ENCODE measurements at regions not wholly inside any gene's neighbourhood (a gene's known extent, or its start where the extent isn't known, plus 50 kb on each side); places are given as distances from the start of the nearest gene placed in this dataset.

DNA sequence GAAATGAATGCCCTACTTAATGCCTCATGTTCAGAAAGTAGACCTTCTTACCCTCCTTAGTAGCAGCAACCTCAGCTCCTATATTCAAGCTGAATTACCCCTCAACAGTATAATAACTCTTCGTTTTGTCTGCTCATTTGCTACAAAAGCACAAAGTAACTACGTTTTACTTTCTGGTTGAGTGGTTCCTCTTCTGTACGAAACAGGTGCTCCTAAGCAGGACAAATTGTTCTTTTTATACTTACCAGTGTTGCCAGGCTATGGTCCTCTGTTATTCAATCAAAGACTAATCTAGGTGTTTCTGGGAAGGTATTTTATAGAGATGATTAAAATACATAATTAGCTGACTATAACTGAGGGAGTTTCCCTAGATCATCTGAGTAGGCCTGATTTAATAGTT, 484.2 kb upstream of the ADAMTS5 start:
- Histone ChIP-seq H3K9me3 (no peaks in the 10 kb centered on the region), H3K36me3 (no peaks in the 10 kb centered on the region), H3K4me3 (no peak overlapping the region), H3K27ac (no peak overlapping the region), H3K4me1 (no peaks in the 10 kb centered on the region), H3K27me3 (no peaks in the 10 kb centered on the region)
- intact Hi-C loops (cut with DNase I; ENCODE audit: low total_unique reads): no loop called here
- DNase-seq: no peak
- TF ChIP-seq, protein P1, sequence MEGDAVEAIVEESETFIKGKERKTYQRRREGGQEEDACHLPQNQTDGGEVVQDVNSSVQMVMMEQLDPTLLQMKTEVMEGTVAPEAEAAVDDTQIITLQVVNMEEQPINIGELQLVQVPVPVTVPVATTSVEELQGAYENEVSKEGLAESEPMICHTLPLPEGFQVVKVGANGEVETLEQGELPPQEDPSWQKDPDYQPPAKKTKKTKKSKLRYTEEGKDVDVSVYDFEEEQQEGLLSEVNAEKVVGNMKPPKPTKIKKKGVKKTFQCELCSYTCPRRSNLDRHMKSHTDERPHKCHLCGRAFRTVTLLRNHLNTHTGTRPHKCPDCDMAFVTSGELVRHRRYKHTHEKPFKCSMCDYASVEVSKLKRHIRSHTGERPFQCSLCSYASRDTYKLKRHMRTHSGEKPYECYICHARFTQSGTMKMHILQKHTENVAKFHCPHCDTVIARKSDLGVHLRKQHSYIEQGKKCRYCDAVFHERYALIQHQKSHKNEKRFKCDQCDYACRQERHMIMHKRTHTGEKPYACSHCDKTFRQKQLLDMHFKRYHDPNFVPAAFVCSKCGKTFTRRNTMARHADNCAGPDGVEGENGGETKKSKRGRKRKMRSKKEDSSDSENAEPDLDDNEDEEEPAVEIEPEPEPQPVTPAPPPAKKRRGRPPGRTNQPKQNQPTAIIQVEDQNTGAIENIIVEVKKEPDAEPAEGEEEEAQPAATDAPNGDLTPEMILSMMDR (IDR thresholded peaks at IDR 0.05): no peak
- no peak for TF ChIP-seq POLR2A (IDR thresholded peaks at IDR 0.05)

DNA sequence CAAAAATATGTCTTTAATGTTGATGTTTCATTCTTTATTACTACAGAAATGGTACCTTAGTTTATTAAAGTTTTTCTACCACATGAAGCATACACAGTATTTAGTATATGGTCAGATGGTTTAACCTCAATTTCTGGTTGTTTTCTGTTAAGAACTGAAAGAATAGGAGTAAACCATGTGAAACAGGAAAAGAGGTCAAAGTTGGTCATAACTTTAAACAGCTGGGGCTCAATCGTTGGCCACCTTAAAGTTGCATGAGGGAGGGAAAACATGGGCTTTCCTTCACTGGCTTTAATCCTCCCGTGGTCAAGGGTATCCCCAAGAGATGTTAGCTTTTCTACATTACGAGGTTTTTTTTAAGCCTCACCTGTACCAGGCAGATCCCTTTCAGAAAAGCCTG, 483.3 kb upstream of the ADAMTS5 start:
- H3K36me3 ChIP-seq: no peaks in the 10 kb centered on the region
- no peaks in the 10 kb centered on the region for H3K4me1 ChIP-seq
- DNase-seq: no peak
- no peaks in the 10 kb centered on the region for H3K27me3 ChIP-seq
- no peak overlapping the region for H3K4me3 ChIP-seq
- intact Hi-C loops (cut with DNase I; ENCODE audit: low total_unique reads): no loop called here
- H3K9me3 ChIP-seq: no peaks in the 10 kb centered on the region
- TF ChIP-seq, protein P1 (IDR thresholded peaks at IDR 0.05): no peak
- no peak for TF ChIP-seq POLR2A (IDR thresholded peaks at IDR 0.05)
- no peak overlapping the region for H3K27ac ChIP-seq

DNA sequence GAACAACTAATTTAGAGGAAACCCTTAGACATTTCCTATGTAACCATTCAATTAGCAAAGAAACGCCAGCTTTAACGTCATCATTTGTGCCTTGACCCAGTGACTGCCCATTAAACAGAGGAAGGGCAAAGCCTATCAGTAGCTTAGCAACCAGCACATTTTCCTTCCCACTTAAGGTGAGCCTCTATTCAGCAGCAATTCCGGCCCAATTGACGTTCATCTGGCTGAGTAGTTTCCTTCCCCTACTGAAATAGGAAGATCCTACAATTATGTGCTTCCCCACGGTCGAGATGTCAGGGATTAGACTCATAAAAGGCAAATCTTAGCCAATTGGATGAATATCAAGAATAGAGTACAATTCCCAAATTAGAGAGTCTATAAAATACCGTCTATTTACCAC, 482.1 kb upstream of the ADAMTS5 start:
- H3K4me3 ChIP-seq: no peak overlapping the region
- no peaks in the 10 kb centered on the region for H3K4me1 ChIP-seq
- H3K9me3 ChIP-seq: no peaks in the 10 kb centered on the region
- H3K27me3 ChIP-seq: no peaks in the 10 kb centered on the region
- peak overlapping the region in 1 of 2 donors; percentile 38 for H3K27ac ChIP-seq
- DNase-seq: peak in 1 of 2 donors; percentile 65
- TF ChIP-seq, protein P1 (IDR thresholded peaks at IDR 0.05): no peak
- TF ChIP-seq POLR2A (IDR thresholded peaks at IDR 0.05): no peak
- no peaks in the 10 kb centered on the region for H3K36me3 ChIP-seq
- intact Hi-C loops (cut with DNase I; ENCODE audit: low total_unique reads): no loop called here

DNA sequence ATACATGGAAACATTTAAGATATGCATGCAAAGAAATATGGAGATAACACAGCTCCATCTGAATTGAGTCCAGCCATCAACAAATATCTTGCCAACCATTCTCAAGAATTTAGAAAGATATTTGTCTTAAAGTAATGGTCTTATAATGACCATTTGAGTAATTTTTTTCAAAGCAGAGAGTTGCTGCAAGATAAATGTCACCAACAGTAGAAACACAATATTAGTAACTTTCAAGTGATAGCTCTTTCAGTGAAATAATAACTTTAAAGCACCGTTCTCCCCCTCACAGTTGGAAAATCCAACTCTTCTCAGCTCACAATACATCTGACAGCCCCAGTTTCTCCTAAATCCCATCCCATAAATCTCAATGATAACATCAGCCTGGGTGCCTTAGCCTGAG, 481.0 kb upstream of the ADAMTS5 start:
- intact Hi-C loops (cut with DNase I; ENCODE audit: low total_unique reads): no loop called here
- peak overlapping the region in 1 of 2 donors; percentile 38 for H3K27ac ChIP-seq

DNA sequence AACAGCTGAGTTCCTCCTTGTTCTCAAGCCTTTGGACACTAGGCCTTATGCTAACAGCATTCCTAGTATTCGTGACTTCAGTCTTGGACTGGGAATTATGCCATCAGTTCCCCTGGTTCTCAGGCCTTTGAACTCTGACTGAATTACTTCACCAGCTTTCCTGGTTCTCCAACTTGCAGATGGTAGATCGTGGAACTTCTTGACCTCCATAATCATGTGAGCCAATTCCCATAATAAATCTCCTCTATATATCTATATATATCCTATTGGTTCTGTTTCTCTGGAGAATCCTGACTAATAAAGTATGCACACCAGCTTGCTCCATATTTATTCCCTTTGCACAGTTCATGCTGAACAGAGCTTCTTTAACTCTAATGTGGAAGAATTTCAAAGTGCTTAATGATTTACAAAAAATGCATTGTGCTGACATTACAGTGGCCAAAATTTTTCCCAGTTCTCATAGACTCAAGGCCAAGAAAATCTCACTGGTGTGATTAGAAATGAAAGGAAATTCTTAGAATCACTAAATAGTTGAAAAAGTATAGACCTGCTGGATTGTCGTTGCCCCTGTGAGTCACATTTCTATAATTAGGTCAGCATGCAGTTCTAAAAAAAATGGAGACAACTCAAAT, 462.9 kb upstream of the ADAMTS5 start:
- intact Hi-C loops (cut with DNase I; ENCODE audit: low total_unique reads): no loop called here
- H3K4me1 ChIP-seq: no peaks in the 10 kb centered on the region
- peaks cover 0 to 4% of the 10 kb centered on the region in 2 donors for H3K9me3 ChIP-seq
- no peak overlapping the region for H3K4me3 ChIP-seq
- H3K27me3 ChIP-seq: no peaks in the 10 kb centered on the region
- peak overlapping the region; percentile 26 to 61 for H3K27ac ChIP-seq
- DNase-seq: peak in 1 of 2 donors; percentile 39
- no peaks in the 10 kb centered on the region for H3K36me3 ChIP-seq
- TF ChIP-seq, protein P1 (IDR thresholded peaks at IDR 0.05): no peak
- TF ChIP-seq POLR2A (IDR thresholded peaks at IDR 0.05): no peak

More for the DNA sequence above, 481.0 kb upstream of the ADAMTS5 start:
- TF ChIP-seq POLR2A (IDR thresholded peaks at IDR 0.05): no peak
- TF ChIP-seq, protein P1 (IDR thresholded peaks at IDR 0.05): no peak
- Histone ChIP-seq H3K4me3 (no peak overlapping the region), H3K4me1 (no peaks in the 10 kb centered on the region), H3K27me3 (no peaks in the 10 kb centered on the region), H3K36me3 (no peaks in the 10 kb centered on the region), H3K9me3 (no peaks in the 10 kb centered on the region)
- DNase-seq: no peak

Data from uterus (tissue), 3 donors.